ENCODE measurements at regions not wholly inside any gene's neighbourhood (a gene's known extent, or its start where the extent isn't known, plus 50 kb on each side); places are given as distances from the start of the nearest gene placed in this dataset.

DNA sequence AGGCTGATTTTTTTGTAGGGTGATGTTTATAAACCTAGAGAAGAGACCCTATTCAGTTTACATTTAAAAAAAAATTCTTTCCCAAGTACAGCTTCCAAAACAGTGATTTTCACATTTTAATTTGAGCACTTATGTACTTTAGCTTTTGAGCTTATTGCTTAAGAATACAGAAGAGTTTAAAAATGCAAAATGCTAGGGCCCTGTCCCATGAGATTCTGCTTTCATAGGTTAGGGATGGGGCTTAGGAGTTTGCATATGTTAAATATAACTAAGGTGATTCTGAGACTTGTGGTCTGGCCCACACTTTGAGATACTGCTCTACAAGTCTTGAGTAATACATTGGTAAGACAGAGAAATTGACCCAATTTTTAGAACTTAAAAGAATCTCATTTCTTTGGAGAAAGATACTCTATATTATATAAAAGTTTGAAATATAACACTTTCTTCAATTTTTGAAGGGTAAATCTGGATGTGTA is 137.3 kb upstream of the CWC22 start:
- DNase-seq (ENCODE audit: low spot score), result no peak

DNA sequence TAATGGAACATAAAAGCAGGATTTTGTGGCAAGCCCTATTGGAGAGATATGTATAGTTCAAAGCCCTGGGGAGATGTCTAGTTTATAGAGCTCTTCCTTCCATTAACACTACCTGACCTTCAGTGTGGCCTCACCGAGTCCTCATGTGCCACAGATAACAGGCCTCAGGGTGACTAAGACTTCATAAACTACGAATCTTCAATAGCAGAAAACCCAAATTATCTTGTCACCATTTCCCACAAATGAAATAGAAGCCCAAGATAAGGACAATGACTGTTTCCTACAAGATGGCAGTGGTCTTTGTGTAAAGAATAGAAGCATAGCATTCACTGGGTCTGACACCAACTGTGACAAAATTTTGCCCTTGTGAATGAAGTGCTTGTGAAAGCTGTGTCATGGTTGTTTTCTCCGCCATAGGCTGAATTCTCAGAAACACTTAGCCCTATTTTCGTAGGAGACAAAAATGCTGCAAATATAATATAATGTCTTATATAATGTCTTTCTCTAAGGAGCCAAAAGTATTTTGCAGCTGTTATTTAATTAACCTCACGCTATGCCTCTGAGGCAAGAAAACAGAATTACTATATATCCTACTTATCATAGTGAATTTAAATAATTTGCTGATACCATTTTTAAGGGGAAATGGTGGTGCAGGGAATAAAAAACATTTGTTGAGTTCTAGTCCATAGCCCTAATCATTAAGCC is 136.7 kb upstream of the CWC22 start:
- DNase-seq (ENCODE audit: low spot score), result no peak

DNA sequence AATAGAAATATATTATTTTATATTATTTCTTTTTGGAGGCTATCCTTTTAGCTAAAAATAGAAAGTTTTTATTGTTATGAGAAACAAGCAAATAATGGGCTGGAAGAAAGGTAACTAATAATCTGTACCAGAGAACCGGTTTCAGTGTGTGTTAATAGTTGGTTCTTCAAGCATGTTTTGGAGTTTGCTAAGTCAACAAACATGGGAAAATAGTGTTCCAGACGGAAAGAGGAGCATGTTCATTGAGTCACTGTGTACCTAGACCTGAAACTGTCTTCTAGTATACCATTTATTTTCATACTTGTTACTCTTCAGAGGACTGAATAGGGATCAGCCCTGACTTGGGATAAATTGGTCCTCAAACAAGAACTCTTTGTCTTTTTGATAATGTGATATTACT is 134.5 kb upstream of the CWC22 start:
- no peak for DNase-seq (ENCODE audit: low spot score)

DNA sequence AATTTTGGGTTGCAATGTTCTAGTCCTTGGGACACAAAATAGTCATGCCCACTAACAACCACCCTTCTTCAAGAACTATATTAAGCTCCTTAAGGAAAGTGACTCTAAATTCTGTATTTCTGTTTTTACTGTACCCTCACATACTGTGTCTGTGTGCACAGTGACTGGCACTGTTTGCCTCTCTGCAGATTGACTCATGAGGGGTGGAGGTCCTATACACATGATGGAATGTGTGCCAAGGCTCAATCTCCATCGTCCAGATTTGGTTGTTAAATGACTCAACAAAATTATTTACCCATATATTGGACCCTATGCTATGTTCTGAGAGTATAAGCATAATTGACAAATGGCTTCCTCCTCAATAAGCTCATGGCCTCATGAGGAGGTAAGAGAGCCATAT is 126.6 kb upstream of the CWC22 start:
- no peak for DNase-seq (ENCODE audit: low spot score)

DNA sequence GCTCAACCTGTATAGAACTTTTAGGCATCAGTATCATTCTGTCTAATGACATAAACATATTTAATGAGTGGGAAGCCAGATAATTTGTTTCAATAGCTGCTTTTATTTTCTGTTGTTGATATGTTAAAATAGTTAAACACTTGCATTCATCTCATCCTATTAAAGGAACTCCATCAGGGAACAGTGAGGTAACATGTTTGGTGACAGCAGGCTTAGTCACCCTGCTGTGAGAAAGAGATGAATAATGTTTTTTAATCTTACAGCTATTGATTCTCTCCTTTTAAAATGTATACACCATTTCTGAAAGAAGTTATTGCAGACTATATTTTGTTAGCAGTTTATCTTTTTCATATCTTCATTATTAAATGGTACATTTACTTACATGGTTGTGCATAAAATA is 123.3 kb upstream of the CWC22 start:
- DNase-seq (ENCODE audit: low spot score), result no peak

DNA sequence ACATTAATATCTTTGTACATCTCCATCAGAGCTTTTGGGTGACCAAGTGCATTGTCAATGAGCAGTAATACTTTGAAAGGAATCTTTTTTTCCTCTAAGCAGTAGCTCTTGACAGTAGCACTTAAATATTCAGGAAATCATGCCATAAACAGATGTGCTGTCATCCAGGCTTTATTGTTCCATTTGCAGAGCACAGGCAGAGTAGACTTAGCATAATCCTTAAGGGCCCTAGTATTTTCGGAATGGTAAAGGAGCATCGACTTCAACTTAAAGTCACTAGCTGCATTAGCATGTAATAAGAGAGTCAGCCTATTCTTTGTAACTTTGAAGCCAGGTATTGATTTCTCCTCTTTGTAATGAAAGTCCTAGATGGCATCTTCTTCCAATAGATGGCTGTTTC is 121.8 kb upstream of the CWC22 start:
- DNase-seq (ENCODE audit: low spot score), result no peak

DNA sequence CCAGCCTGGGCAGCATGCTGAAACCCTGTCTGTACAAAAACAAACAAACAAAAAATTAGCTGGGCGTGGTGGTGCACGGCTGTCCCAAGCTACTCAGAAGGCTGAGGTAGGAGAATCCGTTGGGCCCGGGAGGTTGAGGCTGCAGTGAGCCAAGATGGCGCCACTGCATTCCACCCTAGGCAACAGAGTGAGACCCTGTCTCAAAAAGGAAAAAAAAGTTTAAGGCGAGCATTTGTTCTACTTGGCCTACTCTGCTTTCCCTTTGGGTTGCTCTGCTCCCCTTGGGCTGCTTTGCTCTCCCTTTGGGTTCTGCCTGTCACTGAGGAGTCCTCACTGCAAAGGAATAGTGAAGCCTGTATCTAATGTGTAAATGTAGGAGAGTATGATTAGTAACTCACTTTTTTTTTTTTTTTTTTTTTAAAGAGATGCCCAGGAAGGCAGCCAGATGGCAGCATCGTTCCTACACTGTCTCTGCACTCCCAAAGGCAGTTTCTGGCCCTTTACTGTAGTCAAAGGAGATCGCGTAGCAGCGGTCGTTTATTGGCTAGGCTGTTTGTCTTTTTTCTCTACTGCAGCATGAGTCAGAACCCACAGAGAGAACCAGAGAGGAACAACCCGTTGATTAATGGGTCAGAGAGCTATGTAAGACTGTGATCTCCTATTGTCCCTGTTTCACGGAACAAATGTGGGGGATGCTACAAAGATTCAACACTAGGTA is 118.3 kb upstream of the CWC22 start:
- peak; percentile 57 for DNase-seq (ENCODE audit: low spot score)

DNA sequence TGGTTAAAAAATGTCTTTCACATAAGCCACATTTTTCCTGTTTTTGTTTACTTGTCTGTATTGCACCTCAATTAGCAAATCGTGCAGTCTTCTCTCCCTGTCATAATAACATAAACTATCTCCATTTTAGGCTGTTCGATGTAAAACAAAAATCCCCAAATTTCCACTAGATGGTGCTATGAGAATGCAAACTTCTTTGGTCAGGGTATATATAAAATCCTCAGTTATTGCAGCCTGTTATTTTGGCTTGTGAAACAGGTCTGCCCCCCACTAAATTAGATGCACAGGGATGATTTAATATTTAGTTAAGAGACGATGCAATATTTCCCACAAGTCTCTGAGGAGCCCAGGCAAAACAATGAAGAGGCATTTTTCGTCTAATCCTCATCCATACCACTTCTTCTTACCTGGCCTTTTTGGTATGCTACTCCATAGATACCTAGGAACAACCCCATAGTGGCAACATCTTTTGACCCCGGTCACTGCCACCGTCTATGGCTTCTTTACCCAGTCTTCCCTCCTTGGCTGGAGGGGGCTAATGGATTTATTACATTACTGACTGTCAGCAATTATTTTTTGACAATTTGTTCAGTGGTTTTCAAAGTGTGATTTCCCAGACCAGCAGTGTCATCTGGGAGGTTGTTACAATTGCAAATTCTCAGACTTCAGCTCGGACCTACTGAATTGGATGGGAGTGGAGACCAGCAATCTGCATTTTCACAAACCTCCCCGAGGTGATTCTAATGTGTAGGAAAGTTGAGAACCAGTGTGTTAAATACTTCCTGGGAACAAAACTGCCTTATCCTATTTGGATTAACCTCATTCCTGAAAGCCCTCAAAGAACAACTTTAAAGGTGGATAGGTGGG is 117.4 kb upstream of the CWC22 start:
- no peak for DNase-seq (ENCODE audit: low spot score)

DNA sequence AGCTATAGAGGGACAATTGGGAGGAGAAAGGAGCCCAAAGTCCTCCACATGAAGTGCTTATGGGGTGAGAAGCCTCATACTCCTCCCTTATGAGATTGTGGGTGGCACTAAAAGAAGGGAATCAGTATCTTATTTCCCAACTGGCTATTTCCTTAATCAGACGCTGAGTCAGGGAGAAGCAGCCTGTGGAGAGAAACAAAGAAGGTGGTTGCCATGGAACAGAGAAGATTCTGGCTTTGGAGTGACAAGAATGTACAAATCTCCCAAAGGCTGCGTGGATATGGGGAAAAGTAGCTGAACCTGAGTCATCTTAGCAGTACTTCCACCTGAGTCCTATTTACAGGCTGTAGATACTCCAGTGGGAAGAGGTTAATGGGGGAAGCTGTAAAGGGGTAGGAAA is 115.8 kb upstream of the CWC22 start:
- DNase-seq (ENCODE audit: low spot score), result no peak

DNA sequence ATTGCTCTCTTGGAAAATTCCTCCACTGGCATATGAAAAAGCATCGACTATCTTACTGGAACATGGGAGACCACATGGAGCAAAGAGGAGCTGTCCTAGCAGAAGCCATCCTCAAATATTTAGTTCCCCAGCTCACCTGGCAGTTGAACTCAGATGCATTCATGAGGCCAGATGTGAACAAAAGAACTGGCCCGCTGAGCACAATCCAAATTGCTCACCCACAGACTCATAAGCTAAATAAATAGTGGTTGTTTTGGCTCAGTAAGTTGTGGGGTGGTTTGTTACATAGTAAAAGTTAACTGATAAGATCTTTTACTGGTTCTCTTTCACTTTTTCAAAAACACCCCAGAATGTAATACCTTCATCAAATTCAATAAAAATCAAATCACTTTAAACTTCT is 108.6 kb upstream of the CWC22 start:
- DNase-seq (ENCODE audit: low spot score), result no peak

DNA sequence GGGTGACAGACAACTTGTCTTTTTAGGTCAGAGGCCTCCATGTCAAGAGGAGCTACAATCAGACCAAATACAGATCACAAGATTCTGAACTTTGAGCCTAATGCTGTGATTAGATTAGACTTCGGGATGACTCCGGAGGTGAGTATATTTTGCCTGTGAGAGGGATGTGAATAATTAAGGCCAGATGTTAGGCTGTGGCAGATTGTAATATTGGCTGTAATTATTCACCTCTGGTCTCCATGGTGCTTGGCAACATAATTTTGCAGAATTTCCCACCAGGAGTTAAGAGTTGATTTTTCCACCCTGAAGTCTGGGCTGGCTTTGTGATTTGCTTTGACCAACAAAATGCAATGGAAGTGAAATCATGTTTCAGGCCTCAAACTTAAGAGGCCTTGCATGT is 108.2 kb upstream of the CWC22 start:
- no peak for DNase-seq (ENCODE audit: low spot score)

DNA sequence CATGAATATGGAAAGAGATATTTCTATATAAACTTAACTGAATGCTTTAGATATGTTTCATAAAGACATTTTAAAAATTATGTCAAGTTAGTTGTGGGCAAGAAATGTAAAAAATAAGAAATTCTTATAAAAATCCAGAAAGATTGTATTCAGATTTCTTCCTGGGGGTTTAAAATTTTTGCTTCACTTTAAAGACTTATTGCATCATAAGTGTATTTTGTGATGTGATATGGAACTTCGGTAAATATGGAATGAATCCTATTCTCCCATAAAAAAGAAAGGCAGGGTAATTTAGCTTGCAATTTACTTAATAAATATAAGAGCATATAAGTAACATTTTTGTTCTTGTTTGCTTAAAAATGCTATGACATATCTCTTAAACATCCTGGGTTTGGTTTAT is 104.8 kb upstream of the CWC22 start:
- DNase-seq (ENCODE audit: low spot score), result no peak

DNA sequence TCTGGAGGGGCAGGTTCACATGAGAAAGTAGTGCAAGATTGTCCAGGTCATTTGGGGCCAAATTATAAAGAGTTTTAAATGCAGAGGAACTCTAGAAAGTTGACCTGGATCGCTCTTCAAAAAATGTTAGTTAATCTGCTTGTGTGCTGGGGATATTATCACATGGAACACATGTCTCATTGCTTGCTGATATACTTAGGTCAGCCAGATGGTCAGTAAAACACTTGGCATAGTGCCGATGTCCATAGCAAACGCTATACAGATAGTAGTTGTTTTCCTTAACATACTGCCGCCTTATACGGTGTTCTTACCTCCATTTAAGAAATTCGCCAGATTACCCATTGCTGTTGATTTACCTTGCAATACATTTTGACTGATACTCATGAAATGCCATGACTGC is 103.4 kb upstream of the CWC22 start:
- DNase-seq (ENCODE audit: low spot score), result no peak

DNA sequence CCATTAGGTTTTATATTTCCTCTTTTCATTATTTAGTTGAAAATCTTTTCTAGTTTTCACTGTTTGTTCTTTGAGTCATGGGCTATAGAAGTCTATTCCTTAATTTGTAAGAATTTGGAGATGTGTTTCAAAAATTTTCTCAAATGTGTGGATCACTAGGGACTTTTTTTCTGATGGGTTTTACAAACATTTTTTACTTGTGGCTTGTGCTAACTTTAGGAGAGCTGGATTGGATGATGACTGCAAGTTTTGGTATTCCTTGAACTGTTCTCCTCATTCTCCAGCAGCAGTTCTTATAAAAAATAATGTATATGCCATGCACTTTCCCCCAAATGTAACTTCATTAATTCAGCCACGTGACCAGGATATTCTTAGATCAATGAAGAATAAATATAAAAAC is 94.7 kb upstream of the CWC22 start:
- DNase-seq (ENCODE audit: low spot score), result no peak

DNA sequence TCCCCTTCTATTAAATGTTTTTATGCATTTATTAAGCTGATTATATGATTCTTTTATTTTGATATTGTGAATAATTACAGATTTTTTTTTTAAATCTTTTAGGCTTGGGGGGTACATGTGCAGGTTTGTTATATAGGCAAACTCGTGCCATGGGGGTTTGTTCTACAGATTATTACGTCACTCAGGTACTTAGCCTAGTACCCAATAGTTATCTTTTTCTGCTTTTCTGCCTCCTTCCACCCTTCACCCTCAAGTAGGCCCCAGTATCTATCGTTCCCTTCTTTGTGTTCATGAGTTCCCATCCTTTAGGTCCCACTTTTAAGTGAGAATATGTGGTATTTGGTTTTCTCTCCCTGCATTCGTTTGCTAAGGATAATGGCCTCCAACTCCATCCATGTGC is 92.2 kb upstream of the CWC22 start:
- no peak for DNase-seq (ENCODE audit: low spot score)

DNA sequence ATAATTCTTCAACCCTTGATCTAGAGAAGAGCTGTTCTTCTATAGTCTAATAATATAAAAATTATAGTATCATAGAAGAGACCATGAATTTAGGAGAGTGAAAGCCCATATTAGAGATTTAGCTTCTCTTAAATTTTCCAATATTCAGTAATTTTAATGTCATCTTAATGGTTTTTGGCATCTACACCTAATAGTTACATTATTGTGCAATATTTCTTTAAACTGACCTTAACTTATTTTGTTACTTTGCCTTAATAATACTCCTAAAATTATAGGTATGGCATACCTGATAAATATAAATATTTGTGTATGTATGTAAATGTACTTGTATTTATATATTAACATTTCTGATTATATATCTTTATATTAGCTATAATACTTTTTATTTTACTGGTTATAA is 78.0 kb upstream of the CWC22 start:
- no peak for DNase-seq (ENCODE audit: low spot score)

DNA sequence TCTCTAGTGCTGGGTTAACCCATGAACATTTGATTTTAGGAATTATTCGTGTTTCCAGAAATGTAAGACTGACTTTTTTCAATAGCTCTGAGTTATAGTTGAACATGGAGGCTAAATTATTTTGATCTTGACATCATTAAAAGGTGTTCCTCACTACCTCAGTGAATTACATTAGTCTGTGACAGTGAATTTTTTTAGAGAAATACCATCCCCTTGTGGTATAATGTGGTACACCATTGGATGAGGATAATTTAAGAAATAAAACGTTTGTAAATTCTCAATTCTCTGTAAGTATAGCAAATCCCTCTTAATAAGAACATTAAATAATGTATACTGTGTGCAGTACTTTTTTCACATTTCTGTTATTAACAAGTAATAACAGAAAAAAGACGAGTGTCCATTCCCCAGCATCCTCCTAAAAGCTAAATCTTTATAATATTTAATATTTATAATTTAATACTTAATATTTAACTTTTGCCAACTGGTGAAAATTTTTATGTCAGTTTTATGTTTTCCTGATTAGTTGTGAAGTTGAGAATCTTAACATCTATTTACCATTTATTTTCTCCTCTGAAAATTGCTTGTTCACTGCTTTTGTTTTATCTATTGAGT is 70.3 kb upstream of the CWC22 start:
- DNase-seq (ENCODE audit: low spot score), result no peak

DNA sequence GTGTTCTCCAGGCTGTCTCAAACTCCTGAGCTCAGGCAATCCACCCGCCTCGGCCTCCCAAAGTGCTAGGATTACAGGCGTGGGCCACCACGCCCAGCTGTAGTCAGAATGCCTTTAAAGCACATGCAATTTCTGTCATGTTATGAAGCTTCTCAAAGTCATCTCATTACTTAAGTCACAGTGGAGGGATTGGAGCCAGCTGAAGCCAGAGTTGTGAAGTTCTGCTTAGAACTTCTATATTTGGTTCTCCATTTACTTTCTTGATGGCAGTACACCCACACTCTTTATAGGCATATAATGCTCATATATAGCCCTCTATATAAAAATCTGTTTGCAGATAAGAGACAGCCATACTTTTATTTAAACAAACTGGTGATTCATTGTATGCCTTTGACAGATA is 68.8 kb upstream of the CWC22 start:
- DNase-seq (ENCODE audit: low spot score), result no peak

DNA sequence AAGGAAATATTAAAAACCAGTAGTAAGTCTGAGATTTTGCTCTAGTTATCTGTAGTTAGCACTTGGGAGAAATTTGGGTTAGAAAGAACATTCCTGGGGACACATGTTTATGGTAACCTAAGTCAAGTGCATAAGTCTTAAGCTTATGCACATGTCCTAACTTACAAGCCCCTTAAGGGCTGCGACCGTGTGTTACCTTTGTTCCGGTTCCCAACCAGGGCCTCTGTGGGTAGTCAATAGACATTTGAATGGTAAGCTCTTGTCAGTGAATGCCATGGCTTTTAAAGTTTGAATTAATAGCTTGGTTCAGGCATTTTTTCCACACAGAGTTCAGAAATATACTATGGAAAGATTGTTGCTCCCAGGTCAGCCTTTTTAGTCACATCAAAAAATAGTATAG is 64.7 kb upstream of the CWC22 start:
- no peak for DNase-seq (ENCODE audit: low spot score)

DNA sequence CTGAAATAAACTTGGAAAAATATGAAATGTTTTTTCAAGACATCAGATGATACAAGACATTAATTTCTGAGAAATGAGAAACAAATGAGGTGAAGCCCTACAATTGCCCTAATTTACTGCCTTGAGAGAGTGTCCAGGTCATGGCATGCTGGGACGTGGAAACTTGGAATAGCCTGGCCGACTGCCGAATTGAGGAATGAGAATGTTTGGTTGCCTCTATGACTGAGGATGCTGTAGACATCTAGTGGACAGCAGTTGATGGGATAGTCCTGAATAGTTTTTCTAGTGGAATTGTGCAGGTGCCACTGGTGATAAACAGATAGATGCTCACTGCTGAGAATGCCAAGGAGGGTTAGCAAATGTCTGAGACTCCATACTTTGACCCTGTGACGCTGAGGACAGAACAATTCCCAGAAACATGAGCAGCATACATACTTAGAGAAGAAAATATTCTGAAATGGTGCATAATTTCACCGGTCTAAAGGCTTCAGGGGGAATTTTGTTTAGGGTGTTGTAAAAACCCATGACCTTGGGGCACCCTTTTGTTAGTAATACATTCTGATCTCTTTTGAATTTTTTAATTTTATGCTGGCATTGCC is 56.5 kb upstream of the CWC22 start:
- no peak for DNase-seq (ENCODE audit: low spot score)

DNA sequence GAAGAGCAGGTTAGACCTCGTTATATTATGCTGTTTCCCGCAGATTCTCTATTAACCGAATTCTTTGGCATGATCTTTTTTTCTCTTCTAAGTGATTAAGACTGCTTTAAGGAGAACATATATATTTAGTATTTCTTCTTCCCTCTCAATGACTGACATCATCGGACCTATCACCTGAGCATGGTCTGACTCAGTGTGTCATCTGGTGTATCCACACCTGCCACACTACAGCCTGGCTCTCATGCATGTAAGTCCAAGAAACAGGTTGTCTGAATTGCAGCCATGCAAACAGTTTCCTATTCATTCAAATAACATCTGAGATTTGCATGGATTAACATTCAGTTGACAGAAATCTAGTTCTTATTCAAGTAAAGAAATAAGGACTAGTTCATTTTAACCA is 55.1 kb upstream of the CWC22 start:
- DNase-seq (ENCODE audit: low spot score), result no peak

DNA sequence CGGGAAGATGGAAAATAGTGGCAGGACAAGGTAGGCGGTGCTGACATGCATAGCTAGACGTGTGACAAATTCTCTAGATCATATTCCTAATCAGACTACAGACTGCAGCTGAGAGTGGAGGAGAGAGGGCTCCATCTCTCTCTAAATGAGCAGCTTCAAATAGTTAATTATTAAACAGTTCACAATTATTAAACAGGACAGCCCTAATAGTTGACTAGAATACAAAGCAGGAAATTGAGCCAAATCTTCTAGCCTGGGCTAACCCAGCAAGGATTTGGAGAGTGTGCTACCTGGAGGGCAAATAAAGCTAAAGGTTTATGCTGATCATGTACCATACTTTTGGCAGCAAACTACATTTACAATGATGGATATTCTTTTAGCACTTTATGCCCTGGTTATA is 54.4 kb upstream of the CWC22 start:
- DNase-seq (ENCODE audit: low spot score), result no peak
